H1 (cell line): ENCODE measurements at regions not wholly inside any gene's neighbourhood (a gene's known extent, or its start where the extent isn't known, plus 50 kb on each side); places are given as distances from the start of the nearest gene placed in this dataset.

Source experiments
- EP300 ChIP-seq, 2 experiments: IDR thresholded peaks; 1 replicate in 1 of 2; 2 replicates in 1 of 2; pipeline ENCODE4 v1.6.1; 2011 to 2012; ENCODE audit warnings: low read depth in 2 of 2, low read length in 2 of 2, mild to moderate bottlenecking in 2 of 2, borderline replicate concordance in 1 of 2, inconsistent platforms in 1 of 2, moderate library complexity in 1 of 2
- GABPA ChIP-seq: IDR thresholded peaks from 2 replicates; pipeline ENCODE4 v1.6.1; 2011; ENCODE audit warnings: mild to moderate bottlenecking, low read length, moderate library complexity, borderline replicate concordance; ENCODE audit not compliant: insufficient read depth
- KDM1A ChIP-seq: fragments of 200-600, 300-600 bp; sonication (generic); IDR thresholded peaks from 2 replicates; pipeline ENCODE4 v1.7.1; 2016; ENCODE audit warnings: mild to moderate bottlenecking, low read length, borderline replicate concordance
- KDM5A ChIP-seq: fragments of 200-600 bp; IDR thresholded peaks from 2 replicates; pipeline ENCODE4 v1.7.1; 2012; ENCODE audit warnings: mild to moderate bottlenecking, low read length, inconsistent platforms, mixed read lengths
- POLR2A ChIP-seq, 2 experiments: IDR thresholded peaks; 1 replicate in 1 of 2; 2 replicates in 1 of 2; pipeline ENCODE4 v1.6.1; 2011; ENCODE audit warnings: low read depth in 2 of 2, low read length in 2 of 2, mild to moderate bottlenecking in 2 of 2; ENCODE audit errors: control extremely low read depth in 1 of 2
- SP2 ChIP-seq: IDR thresholded peaks from 2 replicates; pipeline ENCODE4 v1.6.1; 2012; ENCODE audit warnings: mild to moderate bottlenecking, low read length, inconsistent platforms
- TEAD4 ChIP-seq: IDR thresholded peaks from 2 replicates; pipeline ENCODE4 v1.6.1; 2012; ENCODE audit warnings: low read depth, low read length, inconsistent platforms, mixed read lengths
- TF ChIP-seq, protein P1 (sequence below): fragments of 300-600 bp; sonication (generic); IDR thresholded peaks from 2 replicates; pipeline ENCODE4 v1.7.1; 2012; ENCODE audit warnings: low read length, moderate library complexity, mild to moderate bottlenecking, inconsistent platforms; ENCODE audit not compliant: insufficient replicate concordance
- TF ChIP-seq, protein P2 (sequence below): IDR thresholded peaks from 2 replicates; pipeline ENCODE4 v1.6.1; 2012; ENCODE audit warnings: inconsistent platforms

DNA sequence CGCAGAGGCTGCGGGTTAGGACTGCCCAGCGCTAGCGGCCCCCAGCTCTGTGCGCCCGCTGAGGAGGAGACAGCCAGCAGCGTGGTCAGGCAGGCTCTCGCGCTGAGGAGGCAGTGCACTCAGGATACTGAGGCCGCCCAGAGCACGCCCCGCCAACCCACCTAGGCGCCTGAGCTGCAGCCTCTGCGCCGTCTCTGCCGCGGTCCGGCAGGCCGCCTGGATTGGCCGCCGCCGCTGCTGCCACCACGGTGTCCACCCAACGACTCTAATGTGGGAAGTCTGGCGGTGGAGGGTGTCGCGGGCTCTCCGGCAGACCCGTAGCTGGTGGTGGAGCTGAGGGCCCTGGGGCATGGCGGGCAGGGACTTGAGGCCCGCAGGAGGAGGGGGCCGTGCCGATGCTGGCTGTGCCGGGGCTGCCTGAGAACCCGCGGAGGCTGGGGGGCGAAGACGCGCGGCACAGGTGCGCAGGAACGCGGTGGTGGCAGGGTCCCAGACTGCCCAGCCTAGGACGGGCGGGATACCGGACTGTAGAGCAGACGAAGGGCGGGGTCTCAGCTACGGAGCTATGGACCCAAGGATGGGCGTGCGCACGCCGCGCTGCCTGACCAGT lies 69.9 kb downstream of the ASCL4 start (continued):
- TF ChIP-seq GABPA (peak; percentile 15; the same call in 1 of the 2 replicates), POLR2A (IDR thresholded peaks at IDR 0.05; ENCODE audit: control extremely low read depth in 1 of 2, low read depth in 2 of 2, low read length in 2 of 2) (no peak), EP300 (IDR thresholded peaks at IDR 0.05; ENCODE audit: borderline replicate concordance in 1 of 2, low read depth in 2 of 2, low read length in 2 of 2) (no peak), KDM5A (no peak), SP2 (no peak), TEAD4 (no peak), KDM1A (no peak)
- TF ChIP-seq, protein P1, sequence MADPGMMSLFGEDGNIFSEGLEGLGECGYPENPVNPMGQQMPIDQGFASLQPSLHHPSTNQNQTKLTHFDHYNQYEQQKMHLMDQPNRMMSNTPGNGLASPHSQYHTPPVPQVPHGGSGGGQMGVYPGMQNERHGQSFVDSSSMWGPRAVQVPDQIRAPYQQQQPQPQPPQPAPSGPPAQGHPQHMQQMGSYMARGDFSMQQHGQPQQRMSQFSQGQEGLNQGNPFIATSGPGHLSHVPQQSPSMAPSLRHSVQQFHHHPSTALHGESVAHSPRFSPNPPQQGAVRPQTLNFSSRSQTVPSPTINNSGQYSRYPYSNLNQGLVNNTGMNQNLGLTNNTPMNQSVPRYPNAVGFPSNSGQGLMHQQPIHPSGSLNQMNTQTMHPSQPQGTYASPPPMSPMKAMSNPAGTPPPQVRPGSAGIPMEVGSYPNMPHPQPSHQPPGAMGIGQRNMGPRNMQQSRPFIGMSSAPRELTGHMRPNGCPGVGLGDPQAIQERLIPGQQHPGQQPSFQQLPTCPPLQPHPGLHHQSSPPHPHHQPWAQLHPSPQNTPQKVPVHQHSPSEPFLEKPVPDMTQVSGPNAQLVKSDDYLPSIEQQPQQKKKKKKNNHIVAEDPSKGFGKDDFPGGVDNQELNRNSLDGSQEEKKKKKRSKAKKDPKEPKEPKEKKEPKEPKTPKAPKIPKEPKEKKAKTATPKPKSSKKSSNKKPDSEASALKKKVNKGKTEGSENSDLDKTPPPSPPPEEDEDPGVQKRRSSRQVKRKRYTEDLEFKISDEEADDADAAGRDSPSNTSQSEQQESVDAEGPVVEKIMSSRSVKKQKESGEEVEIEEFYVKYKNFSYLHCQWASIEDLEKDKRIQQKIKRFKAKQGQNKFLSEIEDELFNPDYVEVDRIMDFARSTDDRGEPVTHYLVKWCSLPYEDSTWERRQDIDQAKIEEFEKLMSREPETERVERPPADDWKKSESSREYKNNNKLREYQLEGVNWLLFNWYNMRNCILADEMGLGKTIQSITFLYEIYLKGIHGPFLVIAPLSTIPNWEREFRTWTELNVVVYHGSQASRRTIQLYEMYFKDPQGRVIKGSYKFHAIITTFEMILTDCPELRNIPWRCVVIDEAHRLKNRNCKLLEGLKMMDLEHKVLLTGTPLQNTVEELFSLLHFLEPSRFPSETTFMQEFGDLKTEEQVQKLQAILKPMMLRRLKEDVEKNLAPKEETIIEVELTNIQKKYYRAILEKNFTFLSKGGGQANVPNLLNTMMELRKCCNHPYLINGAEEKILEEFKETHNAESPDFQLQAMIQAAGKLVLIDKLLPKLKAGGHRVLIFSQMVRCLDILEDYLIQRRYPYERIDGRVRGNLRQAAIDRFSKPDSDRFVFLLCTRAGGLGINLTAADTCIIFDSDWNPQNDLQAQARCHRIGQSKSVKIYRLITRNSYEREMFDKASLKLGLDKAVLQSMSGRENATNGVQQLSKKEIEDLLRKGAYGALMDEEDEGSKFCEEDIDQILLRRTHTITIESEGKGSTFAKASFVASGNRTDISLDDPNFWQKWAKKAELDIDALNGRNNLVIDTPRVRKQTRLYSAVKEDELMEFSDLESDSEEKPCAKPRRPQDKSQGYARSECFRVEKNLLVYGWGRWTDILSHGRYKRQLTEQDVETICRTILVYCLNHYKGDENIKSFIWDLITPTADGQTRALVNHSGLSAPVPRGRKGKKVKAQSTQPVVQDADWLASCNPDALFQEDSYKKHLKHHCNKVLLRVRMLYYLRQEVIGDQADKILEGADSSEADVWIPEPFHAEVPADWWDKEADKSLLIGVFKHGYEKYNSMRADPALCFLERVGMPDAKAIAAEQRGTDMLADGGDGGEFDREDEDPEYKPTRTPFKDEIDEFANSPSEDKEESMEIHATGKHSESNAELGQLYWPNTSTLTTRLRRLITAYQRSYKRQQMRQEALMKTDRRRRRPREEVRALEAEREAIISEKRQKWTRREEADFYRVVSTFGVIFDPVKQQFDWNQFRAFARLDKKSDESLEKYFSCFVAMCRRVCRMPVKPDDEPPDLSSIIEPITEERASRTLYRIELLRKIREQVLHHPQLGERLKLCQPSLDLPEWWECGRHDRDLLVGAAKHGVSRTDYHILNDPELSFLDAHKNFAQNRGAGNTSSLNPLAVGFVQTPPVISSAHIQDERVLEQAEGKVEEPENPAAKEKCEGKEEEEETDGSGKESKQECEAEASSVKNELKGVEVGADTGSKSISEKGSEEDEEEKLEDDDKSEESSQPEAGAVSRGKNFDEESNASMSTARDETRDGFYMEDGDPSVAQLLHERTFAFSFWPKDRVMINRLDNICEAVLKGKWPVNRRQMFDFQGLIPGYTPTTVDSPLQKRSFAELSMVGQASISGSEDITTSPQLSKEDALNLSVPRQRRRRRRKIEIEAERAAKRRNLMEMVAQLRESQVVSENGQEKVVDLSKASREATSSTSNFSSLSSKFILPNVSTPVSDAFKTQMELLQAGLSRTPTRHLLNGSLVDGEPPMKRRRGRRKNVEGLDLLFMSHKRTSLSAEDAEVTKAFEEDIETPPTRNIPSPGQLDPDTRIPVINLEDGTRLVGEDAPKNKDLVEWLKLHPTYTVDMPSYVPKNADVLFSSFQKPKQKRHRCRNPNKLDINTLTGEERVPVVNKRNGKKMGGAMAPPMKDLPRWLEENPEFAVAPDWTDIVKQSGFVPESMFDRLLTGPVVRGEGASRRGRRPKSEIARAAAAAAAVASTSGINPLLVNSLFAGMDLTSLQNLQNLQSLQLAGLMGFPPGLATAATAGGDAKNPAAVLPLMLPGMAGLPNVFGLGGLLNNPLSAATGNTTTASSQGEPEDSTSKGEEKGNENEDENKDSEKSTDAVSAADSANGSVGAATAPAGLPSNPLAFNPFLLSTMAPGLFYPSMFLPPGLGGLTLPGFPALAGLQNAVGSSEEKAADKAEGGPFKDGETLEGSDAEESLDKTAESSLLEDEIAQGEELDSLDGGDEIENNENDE, result no peak
- TF ChIP-seq, protein P2, sequence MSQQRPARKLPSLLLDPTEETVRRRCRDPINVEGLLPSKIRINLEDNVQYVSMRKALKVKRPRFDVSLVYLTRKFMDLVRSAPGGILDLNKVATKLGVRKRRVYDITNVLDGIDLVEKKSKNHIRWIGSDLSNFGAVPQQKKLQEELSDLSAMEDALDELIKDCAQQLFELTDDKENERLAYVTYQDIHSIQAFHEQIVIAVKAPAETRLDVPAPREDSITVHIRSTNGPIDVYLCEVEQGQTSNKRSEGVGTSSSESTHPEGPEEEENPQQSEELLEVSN, result no peak
